GM21529 (cell line): ENCODE measurements at regions not wholly inside any gene's neighbourhood (a gene's known extent, or its start where the extent isn't known, plus 50 kb on each side); places are given as distances from the start of the nearest gene placed in this dataset.
"Not testable (repeated sequence)": the region's sequence is repeated elsewhere in the genome, so short reads cannot be mapped to it uniquely, and the experiment has no call there.

ENCODE experiments used
- ATAC-seq: cut with Tn5 transposase; IDR thresholded peaks from one replicate; pipeline ENCODE4 v1.9.1; 2021; ENCODE audit not compliant: unreplicated experiment

GRCh38 chr5:12901696-12902095 is 997.5 kb upstream of the CTNND2 start:
- ATAC-seq = no peak

- ATAC-seq = no peak
These were observed 991.8 kb upstream of the CTNND2 start for GRCh38 chr5:12896086-12896485.

- ATAC-seq = no peak
These were observed 980.8 kb upstream of the CTNND2 start for GRCh38 chr5:12885018-12885417.

- ATAC-seq = no peak
These were observed 979.1 kb upstream of the CTNND2 start for GRCh38 chr5:12883395-12883794.

- no peak for ATAC-seq
These were observed 972.5 kb upstream of the CTNND2 start for GRCh38 chr5:12876541-12877298.

GRCh38 chr5:12870872-12871539 is 966.8 kb upstream of the CTNND2 start:
- ATAC-seq = no peak

- ATAC-seq = no peak
These were observed 961.3 kb upstream of the CTNND2 start for GRCh38 chr5:12865529-12865928.

GRCh38 chr5:12861886-12862654 is 957.8 kb upstream of the CTNND2 start:
- ATAC-seq = no peak

GRCh38 chr5:12856105-12856504 is 951.9 kb upstream of the CTNND2 start:
- ATAC-seq = not testable (repeated sequence)

- ATAC-seq = no peak
These were observed 950.1 kb upstream of the CTNND2 start for GRCh38 chr5:12854386-12854785.

- ATAC-seq = no peak
These were observed 947.5 kb upstream of the CTNND2 start for GRCh38 chr5:12851761-12852160.

GRCh38 chr5:12848709-12849108 is 944.5 kb upstream of the CTNND2 start:
- ATAC-seq = no peak

- ATAC-seq = no peak
These were observed 941.4 kb upstream of the CTNND2 start for GRCh38 chr5:12845549-12846159.

- ATAC-seq = no peak
These were observed 936.7 kb upstream of the CTNND2 start for GRCh38 chr5:12840972-12841371.

- no peak for ATAC-seq
These were observed 933.3 kb upstream of the CTNND2 start for GRCh38 chr5:12837592-12837991.

GRCh38 chr5:12825163-12825562 is 920.9 kb upstream of the CTNND2 start:
- ATAC-seq = no peak

GRCh38 chr5:12805165-12805698 is 901.0 kb upstream of the CTNND2 start:
- ATAC-seq = no peak

GRCh38 chr5:12799165-12799564 is 894.9 kb upstream of the CTNND2 start:
- no peak for ATAC-seq

- ATAC-seq = no peak
These were observed 891.1 kb upstream of the CTNND2 start for GRCh38 chr5:12795333-12795663.

- ATAC-seq = no peak
These were observed 890.5 kb upstream of the CTNND2 start for GRCh38 chr5:12794476-12795332.
